ENCODE measurements at regions not wholly inside any gene's neighbourhood (a gene's known extent, or its start where the extent isn't known, plus 50 kb on each side); places are given as distances from the start of the nearest gene placed in this dataset.

DNA sequence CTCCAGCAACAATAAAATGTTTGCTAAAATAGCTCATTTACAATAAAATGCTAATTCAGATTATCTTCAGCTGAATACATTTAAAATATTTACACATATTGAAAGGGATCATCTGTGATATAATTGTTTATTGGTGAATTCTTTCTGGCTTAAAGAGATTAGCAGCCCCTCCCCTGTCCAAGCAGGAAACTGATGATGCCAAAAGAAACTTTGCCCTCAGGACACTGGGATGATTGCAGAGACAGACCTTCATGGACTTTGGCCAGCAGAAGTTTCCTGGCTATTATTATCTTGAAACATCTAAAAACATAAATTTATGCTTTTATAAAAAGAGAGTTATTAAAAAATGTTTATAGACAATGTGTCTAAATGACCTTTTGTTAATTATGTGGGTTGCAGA lies 764.9 kb upstream of the MBL2 start:
- Histone ChIP-seq H4K20me1 (ENCODE audit: insufficient read depth) (no peaks in the 10 kb centered on the region), H2AFZ (ENCODE audit: low read depth, low read length, poor library complexity, severe bottlenecking) (no peak overlapping the region), H3K4me3 (replicated peaks in 1 of 2; ENCODE audit: low read depth in 1 of 2, low read length in 2 of 2) (no peak overlapping the region), H3K4me2 (ENCODE audit: low read length) (no peak overlapping the region), H3K79me2 (ENCODE audit: insufficient read depth, low read length) (no peaks in the 10 kb centered on the region), H3K9me2 (ENCODE audit: insufficient read depth) (no peaks in the 10 kb centered on the region), H3K27me3 (ENCODE audit: insufficient read depth, low read length) (no peaks in the 10 kb centered on the region), H3K36me3 (ENCODE audit: control insufficient read depth in 1 of 2, insufficient read depth in 2 of 2, low read length in 2 of 2) (no peaks in the 10 kb centered on the region), H3K9me3 (ENCODE audit: control insufficient read depth in 1 of 2, insufficient read depth in 1 of 2, low read depth in 1 of 2, low read length in 2 of 2) (peaks cover 4 to 9% of the 10 kb centered on the region in 2 experiments; a peak in 2 of 4 replicates), H3K9ac (ENCODE audit: low read length) (no peak overlapping the region), H3K4me1 (ENCODE audit: control insufficient read depth in 1 of 2, insufficient read depth in 2 of 2, low read length in 2 of 2) (no peaks in the 10 kb centered on the region), H3K27ac (ENCODE audit: low read depth, low read length) (no peak overlapping the region)
- no TSS peak for BruUV-seq (replicated peaks)
- intact Hi-C loops (cut with micrococcal nuclease), result no loop called here
- DNase-seq (ENCODE audit: low read depth, low spot score), result no peak
- CTCF ChIA-PET, result no interaction called here
- RAD21 ChIA-PET (ENCODE audit: low non-redundant PET in 1 of 2, low total read pairs in 2 of 2, uncharacterized antibody in 2 of 2, unreplicated experiment in 2 of 2), result no interaction called here
- POLR2A ChIA-PET, result no interaction called here
- TF ChIP-seq, protein P1, sequence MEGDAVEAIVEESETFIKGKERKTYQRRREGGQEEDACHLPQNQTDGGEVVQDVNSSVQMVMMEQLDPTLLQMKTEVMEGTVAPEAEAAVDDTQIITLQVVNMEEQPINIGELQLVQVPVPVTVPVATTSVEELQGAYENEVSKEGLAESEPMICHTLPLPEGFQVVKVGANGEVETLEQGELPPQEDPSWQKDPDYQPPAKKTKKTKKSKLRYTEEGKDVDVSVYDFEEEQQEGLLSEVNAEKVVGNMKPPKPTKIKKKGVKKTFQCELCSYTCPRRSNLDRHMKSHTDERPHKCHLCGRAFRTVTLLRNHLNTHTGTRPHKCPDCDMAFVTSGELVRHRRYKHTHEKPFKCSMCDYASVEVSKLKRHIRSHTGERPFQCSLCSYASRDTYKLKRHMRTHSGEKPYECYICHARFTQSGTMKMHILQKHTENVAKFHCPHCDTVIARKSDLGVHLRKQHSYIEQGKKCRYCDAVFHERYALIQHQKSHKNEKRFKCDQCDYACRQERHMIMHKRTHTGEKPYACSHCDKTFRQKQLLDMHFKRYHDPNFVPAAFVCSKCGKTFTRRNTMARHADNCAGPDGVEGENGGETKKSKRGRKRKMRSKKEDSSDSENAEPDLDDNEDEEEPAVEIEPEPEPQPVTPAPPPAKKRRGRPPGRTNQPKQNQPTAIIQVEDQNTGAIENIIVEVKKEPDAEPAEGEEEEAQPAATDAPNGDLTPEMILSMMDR (IDR thresholded peaks at IDR 0.05 in 2 of 3, conservative IDR thresholded peaks at IDR 0.05 in 1 of 3; ENCODE audit: borderline replicate concordance in 1 of 3, insufficient read depth in 1 of 3, low read depth in 2 of 3, low read length in 2 of 3), result no peak
- TF ChIP-seq POLR2A (IDR thresholded peaks at IDR 0.05; ENCODE audit: borderline replicate concordance, extremely low read depth, insufficient read depth, insufficient read length) (no peak), EGR1 (IDR thresholded peaks at IDR 0.05; ENCODE audit: low read depth) (no peak), SRF (IDR thresholded peaks at IDR 0.05; ENCODE audit: low read depth) (no peak), SIN3A (IDR thresholded peaks at IDR 0.05; ENCODE audit: low read depth) (no peak), EZH2phosphoT487 (IDR thresholded peaks at IDR 0.05; ENCODE audit: borderline replicate concordance) (no peak), ELF1 (IDR thresholded peaks at IDR 0.05; ENCODE audit: borderline replicate concordance, low read depth) (no peak), JUND (IDR thresholded peaks at IDR 0.05) (no peak), POLR2AphosphoS5 (IDR thresholded peaks at IDR 0.05; ENCODE audit: low read depth, low read length) (no peak), SP1 (IDR thresholded peaks at IDR 0.05; ENCODE audit: low read depth) (no peak)
- TF ChIP-seq, protein P2, sequence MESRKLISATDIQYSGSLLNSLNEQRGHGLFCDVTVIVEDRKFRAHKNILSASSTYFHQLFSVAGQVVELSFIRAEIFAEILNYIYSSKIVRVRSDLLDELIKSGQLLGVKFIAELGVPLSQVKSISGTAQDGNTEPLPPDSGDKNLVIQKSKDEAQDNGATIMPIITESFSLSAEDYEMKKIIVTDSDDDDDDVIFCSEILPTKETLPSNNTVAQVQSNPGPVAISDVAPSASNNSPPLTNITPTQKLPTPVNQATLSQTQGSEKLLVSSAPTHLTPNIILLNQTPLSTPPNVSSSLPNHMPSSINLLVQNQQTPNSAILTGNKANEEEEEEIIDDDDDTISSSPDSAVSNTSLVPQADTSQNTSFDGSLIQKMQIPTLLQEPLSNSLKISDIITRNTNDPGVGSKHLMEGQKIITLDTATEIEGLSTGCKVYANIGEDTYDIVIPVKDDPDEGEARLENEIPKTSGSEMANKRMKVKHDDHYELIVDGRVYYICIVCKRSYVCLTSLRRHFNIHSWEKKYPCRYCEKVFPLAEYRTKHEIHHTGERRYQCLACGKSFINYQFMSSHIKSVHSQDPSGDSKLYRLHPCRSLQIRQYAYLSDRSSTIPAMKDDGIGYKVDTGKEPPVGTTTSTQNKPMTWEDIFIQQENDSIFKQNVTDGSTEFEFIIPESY (IDR thresholded peaks at IDR 0.05; ENCODE audit: extremely low read depth, insufficient replicate concordance, low read length), result no peak
- TF ChIP-seq, protein P3, sequence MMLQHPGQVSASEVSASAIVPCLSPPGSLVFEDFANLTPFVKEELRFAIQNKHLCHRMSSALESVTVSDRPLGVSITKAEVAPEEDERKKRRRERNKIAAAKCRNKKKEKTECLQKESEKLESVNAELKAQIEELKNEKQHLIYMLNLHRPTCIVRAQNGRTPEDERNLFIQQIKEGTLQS (IDR thresholded peaks at IDR 0.05), result no peak
- TF ChIP-seq, protein P4, sequence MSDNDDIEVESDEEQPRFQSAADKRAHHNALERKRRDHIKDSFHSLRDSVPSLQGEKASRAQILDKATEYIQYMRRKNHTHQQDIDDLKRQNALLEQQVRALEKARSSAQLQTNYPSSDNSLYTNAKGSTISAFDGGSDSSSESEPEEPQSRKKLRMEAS (IDR thresholded peaks at IDR 0.05), result no peak
- no peak for ATAC-seq
